Gastroesophageal sphincter (tissue), 3 donors: ENCODE measurements at regions not wholly inside any gene's neighbourhood (a gene's known extent, or its start where the extent isn't known, plus 50 kb on each side); places are given as distances from the start of the nearest gene placed in this dataset.

Source experiments
- POLR2A ChIP-seq, 2 donors: fragments of 450-650 bp; IDR thresholded peaks; one replicate each; pipeline ENCODE4 v1.6.1; 2017; ENCODE audit warnings: antibody characterized with exemption in 2 of 2, mild to moderate bottlenecking in 2 of 2, moderate library complexity in 1 of 2
- POLR2AphosphoS5 ChIP-seq: sonication (generic); formaldehyde crosslinking; IDR thresholded peaks from one replicate; pipeline ENCODE4 v1.6.1; 2017; ENCODE audit warnings: antibody characterized with exemption
- TF ChIP-seq, protein P1 (sequence below), 4 experiments: fragments of 200-600 bp in 2 of 4; fragments of 450-650 bp in 2 of 4; sonication (generic) in 1 of 4; IDR thresholded peaks; one replicate each; pipeline ENCODE4 v1.5.1; 2017 to 2019; ENCODE audit warnings: antibody characterized with exemption in 4 of 4, mild to moderate bottlenecking in 2 of 4, moderate library complexity in 2 of 4

DNA sequence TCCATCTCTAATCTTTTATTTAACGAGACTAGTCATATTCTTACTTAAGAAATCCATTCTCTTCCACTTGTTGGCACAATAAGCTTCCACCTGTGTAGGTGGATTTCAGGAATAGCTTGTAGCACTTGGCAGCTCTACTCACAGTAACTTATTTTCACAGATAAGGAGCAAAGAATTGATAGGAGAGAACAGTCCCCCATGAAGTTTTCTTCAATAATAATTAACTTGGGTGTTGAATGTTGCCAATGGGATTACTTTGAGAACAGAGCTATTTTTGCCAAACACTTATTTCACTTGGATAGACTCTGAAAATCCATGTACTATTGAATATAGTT, 1388.6 kb upstream of the PIK3C3 start:
- TF ChIP-seq, protein P1, sequence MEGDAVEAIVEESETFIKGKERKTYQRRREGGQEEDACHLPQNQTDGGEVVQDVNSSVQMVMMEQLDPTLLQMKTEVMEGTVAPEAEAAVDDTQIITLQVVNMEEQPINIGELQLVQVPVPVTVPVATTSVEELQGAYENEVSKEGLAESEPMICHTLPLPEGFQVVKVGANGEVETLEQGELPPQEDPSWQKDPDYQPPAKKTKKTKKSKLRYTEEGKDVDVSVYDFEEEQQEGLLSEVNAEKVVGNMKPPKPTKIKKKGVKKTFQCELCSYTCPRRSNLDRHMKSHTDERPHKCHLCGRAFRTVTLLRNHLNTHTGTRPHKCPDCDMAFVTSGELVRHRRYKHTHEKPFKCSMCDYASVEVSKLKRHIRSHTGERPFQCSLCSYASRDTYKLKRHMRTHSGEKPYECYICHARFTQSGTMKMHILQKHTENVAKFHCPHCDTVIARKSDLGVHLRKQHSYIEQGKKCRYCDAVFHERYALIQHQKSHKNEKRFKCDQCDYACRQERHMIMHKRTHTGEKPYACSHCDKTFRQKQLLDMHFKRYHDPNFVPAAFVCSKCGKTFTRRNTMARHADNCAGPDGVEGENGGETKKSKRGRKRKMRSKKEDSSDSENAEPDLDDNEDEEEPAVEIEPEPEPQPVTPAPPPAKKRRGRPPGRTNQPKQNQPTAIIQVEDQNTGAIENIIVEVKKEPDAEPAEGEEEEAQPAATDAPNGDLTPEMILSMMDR (IDR thresholded peaks at IDR 0.05) = no peak
- no peak for TF ChIP-seq POLR2A (IDR thresholded peaks at IDR 0.05)
- no peak for TF ChIP-seq POLR2AphosphoS5
